GM12878 (cell line): ENCODE measurements at regions not wholly inside any gene's neighbourhood (a gene's known extent, or its start where the extent isn't known, plus 50 kb on each side); places are given as distances from the start of the nearest gene placed in this dataset.

Experiments
- ATAC-seq: fragments of 200-7000 bp; cut with Tn5 transposase; 3 replicates; pipeline ENCODE4 v1.9.1; 2020; ENCODE audit warnings: mild to moderate bottlenecking, moderate library complexity
- BruUV-seq: library from RNA; stranded (reverse); fragments of 400-500 nt; replicated peaks from 2 replicates; lab custom pipeline; 2021; lab: Mats Ljungman, UMichigan
- CTCF ChIA-PET: fragments of 300-600 bp; sonication (Branson Sonifier 250); formaldehyde crosslinking; extraction: SDS; loops from one replicate; lab custom pipeline; 2021; ENCODE audit warnings: inconsistent platforms; lab: Yijun Ruan, JAX
- POLR2A ChIA-PET: fragments of 350-600 bp; formaldehyde crosslinking; extraction: SDS; loops from one replicate; lab custom pipeline; 2021; ENCODE audit warnings: inconsistent platforms; lab: Charles Lee
- RAD21 ChIA-PET: fragments of 300-600 bp; sonication (Branson Sonifier 250); formaldehyde crosslinking; loops from one replicate; lab custom pipeline; 2023; ENCODE audit warnings: antibody characterized with exemption; ENCODE audit not compliant: unreplicated experiment; lab: Charles Lee
- SMC1A ChIA-PET: fragments of 300-600 bp; sonication (Branson Sonifier 250); formaldehyde crosslinking; loops from one replicate; lab custom pipeline; 2023; ENCODE audit not compliant: unreplicated experiment, uncharacterized antibody; lab: Charles Lee
- DNase-seq: peaks from one replicate; pipeline ENCODE4 v3.0.0-alpha.2; 2011; ENCODE audit warnings: low read depth, low spot score
- FAIRE-seq: peaks from 3 replicates; lab custom pipeline; 2011; peaks lifted over from hg19 to GRCh38; lab: Jason Lieb, UNC
- H2AFZ ChIP-seq: 2 replicates; pipeline ENCODE4 v1.6.0; 2011; ENCODE audit warnings: low read depth, low read length, control low read depth; ENCODE audit not compliant: control insufficient read depth
- H3K27ac ChIP-seq: 2 replicates; pipeline ENCODE4 v1.5.1; 2011; ENCODE audit warnings: control low read depth; ENCODE audit not compliant: control insufficient read depth, insufficient read depth
- H3K27me3 ChIP-seq, 2 experiments: replicated peaks in 1 of 2; 2 replicates each; pipeline versions ENCODE4 v1.6.0 to v1.6.1; 2011; ENCODE audit warnings: low read length in 1 of 2; ENCODE audit not compliant: control insufficient read depth in 2 of 2, insufficient read depth in 2 of 2
- H3K36me3 ChIP-seq, 2 experiments: 2 replicates each; pipeline ENCODE4 v1.5.1; 2011; ENCODE audit warnings: low read length in 1 of 2; ENCODE audit not compliant: control insufficient read depth in 2 of 2, insufficient read depth in 2 of 2
- H3K4me1 ChIP-seq: 2 replicates; pipeline ENCODE4 v1.6.1; 2011; ENCODE audit warnings: mild to moderate bottlenecking, low read length, moderate library complexity, mixed read lengths; ENCODE audit not compliant: control insufficient read depth, insufficient read depth
- H3K4me2 ChIP-seq: 2 replicates; pipeline ENCODE4 v1.6.0; 2011; ENCODE audit warnings: control low read depth; ENCODE audit not compliant: control insufficient read depth, insufficient read depth
- H3K4me3 ChIP-seq: fragments of 200-600 bp; sonication (generic); 2 replicates; pipeline ENCODE4 v1.5.1; 2016
- H3K79me2 ChIP-seq: 2 replicates; pipeline ENCODE4 v1.6.0; 2011; ENCODE audit warnings: low read length; ENCODE audit not compliant: control insufficient read depth, insufficient read depth
- H3K9ac ChIP-seq: 2 replicates; pipeline ENCODE4 v1.8.0; 2011; ENCODE audit warnings: low read length, control low read depth, mixed read lengths; ENCODE audit not compliant: control insufficient read depth, insufficient read depth
- H3K9me3 ChIP-seq: replicated peaks from 3 replicates; pipeline ENCODE4 v1.5.1; 2011; ENCODE audit warnings: mild to moderate bottlenecking, low read length; ENCODE audit not compliant: control insufficient read depth, insufficient read depth
- H4K20me1 ChIP-seq: 2 replicates; pipeline ENCODE4 v1.6.0; 2011; ENCODE audit not compliant: control insufficient read depth, insufficient read depth
- CBX3 ChIP-seq: fragments of 200-600 bp; sonication (generic); IDR thresholded peaks from 2 replicates; pipeline ENCODE4 v1.6.1; 2016; ENCODE audit warnings: low read depth, borderline replicate concordance
- CHD1 ChIP-seq: IDR thresholded peaks from 2 replicates; pipeline ENCODE4 v1.6.1; 2012; ENCODE audit warnings: low read depth, low read length, improper control_type of control experiment
- KAT2A ChIP-seq: conservative IDR thresholded peaks from 2 replicates; pipeline ENCODE4 v1.6.1; 2011; ENCODE audit warnings: low read depth, low read length; ENCODE audit not compliant: control insufficient read depth
- KLF5 ChIP-seq: fragments of 450-650 bp; IDR thresholded peaks from 2 replicates; pipeline ENCODE4 v1.6.1; 2014; ENCODE audit warnings: mild to moderate bottlenecking; ENCODE audit not compliant: partially characterized antibody
- LARP7 ChIP-seq: fragments of 450-650 bp; IDR thresholded peaks from 2 replicates; pipeline ENCODE4 v1.6.1; 2017; ENCODE audit warnings: mild to moderate bottlenecking
- MTA2 ChIP-seq: fragments of 450-650 bp; IDR thresholded peaks from 2 replicates; pipeline ENCODE4 v1.6.1; 2016; ENCODE audit warnings: low read depth, mild to moderate bottlenecking, moderate library complexity
- POLR2AphosphoS5 ChIP-seq: IDR thresholded peaks from 2 replicates; pipeline ENCODE4 v1.6.1; 2011; ENCODE audit warnings: mild to moderate bottlenecking, low read length, inconsistent platforms
- SREBF2 ChIP-seq: IDR thresholded peaks from 2 replicates; pipeline ENCODE4 v1.6.1; 2012; ENCODE audit warnings: mild to moderate bottlenecking, low read length
- ZSCAN29 ChIP-seq: fragments of 450-650 bp; IDR thresholded peaks from 2 replicates; pipeline ENCODE4 v1.6.1; 2017; ENCODE audit warnings: mild to moderate bottlenecking, moderate library complexity
- WGBS: methylation state at CpG from one replicate; pipeline ENCODE4 v1.1.6; 2016; ENCODE audit warnings: low lambda C conversion rate; ENCODE audit not compliant: insufficient replicate concordance, insufficient coverage; ENCODE audit errors: missing lambda C conversion rate; 5-methylcytosine and 5-hydroxymethylcytosine counted together
- in situ Hi-C: fragments of 300-500 bp; cut with MboI; formaldehyde crosslinking; loops from 9 replicates; pipeline ENCODE4 v1.14.3; 2018; ENCODE audit warnings: mixed read lengths
- intact Hi-C: fragments of 100-400 bp; cut with micrococcal nuclease; formaldehyde crosslinking; loops from one replicate; pipeline ENCODE4 v1.14.2; 2022; ENCODE audit not compliant: unreplicated experiment
- TF ChIP-seq, protein P1 (sequence below): IDR thresholded peaks from 2 replicates; pipeline ENCODE4 v1.6.1; 2011; ENCODE audit warnings: borderline replicate concordance, low read depth, mild to moderate bottlenecking, moderate library complexity, low read length; ENCODE audit not compliant: insufficient read depth, poor library complexity, severe bottlenecking
- TF ChIP-seq, protein P2 (sequence below): IDR thresholded peaks from 2 replicates; pipeline ENCODE4 v1.6.1; 2011; ENCODE audit warnings: mild to moderate bottlenecking, low read depth, low read length, moderate library complexity; ENCODE audit not compliant: insufficient replicate concordance
- TF ChIP-seq, protein P3 (sequence below): IDR thresholded peaks from 2 replicates; pipeline ENCODE4 v1.6.1; 2011; ENCODE audit warnings: low read depth, mild to moderate bottlenecking, low read length, moderate library complexity, borderline replicate concordance; ENCODE audit errors: extremely low read depth
- TF ChIP-seq, protein P4 (sequence below), 3 experiments: IDR thresholded peaks in 2 of 3; conservative IDR thresholded peaks in 1 of 3; 2 replicates each; pipeline ENCODE4 v1.5.1; 2011; ENCODE audit warnings: low read depth in 3 of 3, low read length in 3 of 3, mild to moderate bottlenecking in 3 of 3, control low read depth in 2 of 3, moderate library complexity in 2 of 3, inconsistent platforms in 1 of 3, mixed read lengths in 1 of 3; ENCODE audit not compliant: control insufficient read depth in 2 of 3, insufficient read depth in 1 of 3; ENCODE audit errors: extremely low read depth in 1 of 3

- Histone ChIP-seq H4K20me1 (no peaks in the 10 kb centered on the region), H3K4me3 (no peak overlapping the region), H3K9me3 (no peaks in the 10 kb centered on the region), H2AFZ (no peak overlapping the region), H3K27ac (no peak overlapping the region), H3K27me3 (no peaks in the 10 kb centered on the region), H3K9ac (no peak overlapping the region), H3K4me2 (no peak overlapping the region), H3K36me3 (no peaks in the 10 kb centered on the region), H3K4me1 (no peaks in the 10 kb centered on the region), H3K79me2 (no peaks in the 10 kb centered on the region)
- TF ChIP-seq LARP7: no peak
- TF ChIP-seq CBX3: no peak
- TF ChIP-seq, protein P1, sequence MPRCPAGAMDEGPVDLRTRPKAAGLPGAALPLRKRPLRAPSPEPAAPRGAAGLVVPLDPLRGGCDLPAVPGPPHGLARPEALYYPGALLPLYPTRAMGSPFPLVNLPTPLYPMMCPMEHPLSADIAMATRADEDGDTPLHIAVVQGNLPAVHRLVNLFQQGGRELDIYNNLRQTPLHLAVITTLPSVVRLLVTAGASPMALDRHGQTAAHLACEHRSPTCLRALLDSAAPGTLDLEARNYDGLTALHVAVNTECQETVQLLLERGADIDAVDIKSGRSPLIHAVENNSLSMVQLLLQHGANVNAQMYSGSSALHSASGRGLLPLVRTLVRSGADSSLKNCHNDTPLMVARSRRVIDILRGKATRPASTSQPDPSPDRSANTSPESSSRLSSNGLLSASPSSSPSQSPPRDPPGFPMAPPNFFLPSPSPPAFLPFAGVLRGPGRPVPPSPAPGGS: no peak
- no peak for TF ChIP-seq ZSCAN29
- TF ChIP-seq MTA2: no peak
- TF ChIP-seq POLR2AphosphoS5: no peak
- TF ChIP-seq CHD1: no peak
- no peak for TF ChIP-seq KLF5
- TF ChIP-seq KAT2A: no peak
- TF ChIP-seq SREBF2: no peak
- TF ChIP-seq, protein P2, sequence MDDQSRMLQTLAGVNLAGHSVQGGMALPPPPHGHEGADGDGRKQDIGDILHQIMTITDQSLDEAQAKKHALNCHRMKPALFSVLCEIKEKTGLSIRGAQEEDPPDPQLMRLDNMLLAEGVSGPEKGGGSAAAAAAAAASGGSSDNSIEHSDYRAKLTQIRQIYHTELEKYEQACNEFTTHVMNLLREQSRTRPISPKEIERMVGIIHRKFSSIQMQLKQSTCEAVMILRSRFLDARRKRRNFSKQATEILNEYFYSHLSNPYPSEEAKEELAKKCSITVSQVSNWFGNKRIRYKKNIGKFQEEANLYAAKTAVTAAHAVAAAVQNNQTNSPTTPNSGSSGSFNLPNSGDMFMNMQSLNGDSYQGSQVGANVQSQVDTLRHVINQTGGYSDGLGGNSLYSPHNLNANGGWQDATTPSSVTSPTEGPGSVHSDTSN: no peak
- TF ChIP-seq, protein P3, sequence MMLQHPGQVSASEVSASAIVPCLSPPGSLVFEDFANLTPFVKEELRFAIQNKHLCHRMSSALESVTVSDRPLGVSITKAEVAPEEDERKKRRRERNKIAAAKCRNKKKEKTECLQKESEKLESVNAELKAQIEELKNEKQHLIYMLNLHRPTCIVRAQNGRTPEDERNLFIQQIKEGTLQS: no peak
- TF ChIP-seq, protein P4, sequence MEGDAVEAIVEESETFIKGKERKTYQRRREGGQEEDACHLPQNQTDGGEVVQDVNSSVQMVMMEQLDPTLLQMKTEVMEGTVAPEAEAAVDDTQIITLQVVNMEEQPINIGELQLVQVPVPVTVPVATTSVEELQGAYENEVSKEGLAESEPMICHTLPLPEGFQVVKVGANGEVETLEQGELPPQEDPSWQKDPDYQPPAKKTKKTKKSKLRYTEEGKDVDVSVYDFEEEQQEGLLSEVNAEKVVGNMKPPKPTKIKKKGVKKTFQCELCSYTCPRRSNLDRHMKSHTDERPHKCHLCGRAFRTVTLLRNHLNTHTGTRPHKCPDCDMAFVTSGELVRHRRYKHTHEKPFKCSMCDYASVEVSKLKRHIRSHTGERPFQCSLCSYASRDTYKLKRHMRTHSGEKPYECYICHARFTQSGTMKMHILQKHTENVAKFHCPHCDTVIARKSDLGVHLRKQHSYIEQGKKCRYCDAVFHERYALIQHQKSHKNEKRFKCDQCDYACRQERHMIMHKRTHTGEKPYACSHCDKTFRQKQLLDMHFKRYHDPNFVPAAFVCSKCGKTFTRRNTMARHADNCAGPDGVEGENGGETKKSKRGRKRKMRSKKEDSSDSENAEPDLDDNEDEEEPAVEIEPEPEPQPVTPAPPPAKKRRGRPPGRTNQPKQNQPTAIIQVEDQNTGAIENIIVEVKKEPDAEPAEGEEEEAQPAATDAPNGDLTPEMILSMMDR (IDR thresholded peaks at IDR 0.05 in 2 of 3, conservative IDR thresholded peaks at IDR 0.05 in 1 of 3; ENCODE audit: control insufficient read depth in 2 of 3, extremely low read depth in 1 of 3, insufficient read depth in 1 of 3, low read depth in 3 of 3, low read length in 3 of 3): no peak
- intact Hi-C loops (no loop called here), in situ Hi-C loops (no loop called here)
- CTCF ChIA-PET: no interaction called here
- WGBS: 4% methylated on average over 4 of the region's 4 CpGs
- POLR2A ChIA-PET: no interaction called here
- DNase-seq (no peak), ATAC-seq (no peak), FAIRE-seq (no peak)
- RAD21 ChIA-PET: no interaction called here
- SMC1A ChIA-PET: interaction anchor here (1.0 kb wide), 1 partner anchor 40 kb away, joined by 3 read pairs; no protein-coding TSS in a partner anchor
- no TSS peak for BruUV-seq
These were observed 810.6 kb upstream of the ADGRL4 start for GRCh38 chr1:79817031-79817560.
